Colonic mucosa (tissue), 4 donors: ENCODE measurements at regions not wholly inside any gene's neighbourhood (a gene's known extent, or its start where the extent isn't known, plus 50 kb on each side); places are given as distances from the start of the nearest gene placed in this dataset.

ENCODE experiments used
- DNase-seq: peaks from one replicate; pipeline ENCODE4 v3.0.0-alpha.2; 2020
- H3K27ac ChIP-seq: fragments of 200-600 bp; one replicate; pipeline ENCODE4 v1.8.0; 2021
- H3K27me3 ChIP-seq: fragments of 200-600 bp; one replicate; pipeline ENCODE4 v1.8.0; 2021
- H3K36me3 ChIP-seq: fragments of 200-600 bp; one replicate; pipeline ENCODE4 v1.8.0; 2021
- H3K4me1 ChIP-seq: fragments of 200-600 bp; one replicate; pipeline ENCODE4 v1.8.0; 2021; ENCODE audit warnings: mild to moderate bottlenecking
- H3K4me3 ChIP-seq: fragments of 200-600 bp; one replicate; pipeline ENCODE4 v1.8.0; 2021
- H3K9ac ChIP-seq, 2 donors: one replicate each; pipeline ENCODE4 v1.7.0; 2013; ENCODE audit warnings: control low read depth in 2 of 2, low read depth in 2 of 2, low read length in 2 of 2
- H3K9me3 ChIP-seq: fragments of 200-600 bp; one replicate; pipeline ENCODE4 v1.8.0; 2021
- CTCF ChIP-seq: fragments of 200-600 bp; IDR thresholded peaks from one replicate; pipeline ENCODE4 v1.8.0; 2022; ENCODE audit warnings: antibody characterized with exemption, mild to moderate bottlenecking
- intact Hi-C: fragments of 100-400 bp; cut with DNase I; formaldehyde crosslinking; loops from one replicate; pipeline ENCODE4 v1.14.1; 2022
- donor health status: healthy.
- donor health status: DM: no; HTN: no; CAD: no.
- donor health status: DM: no; HTN: no; CAD: no.

GRCh38 chr3:124513610-124513997 lies 216.6 kb upstream of the UMPS start:
- no peak for TF ChIP-seq CTCF
- H3K9me3 ChIP-seq = no peaks in the 10 kb centered on the region
- H3K27me3 ChIP-seq = no peaks in the 10 kb centered on the region
- intact Hi-C loops = no loop called here
- H3K9ac ChIP-seq = no peak overlapping the region
- H3K36me3 ChIP-seq = no peaks in the 10 kb centered on the region
- no peak for DNase-seq
- H3K4me3 ChIP-seq = no peak overlapping the region
- no peak overlapping the region for H3K27ac ChIP-seq
- no peaks in the 10 kb centered on the region for H3K4me1 ChIP-seq

- DNase-seq = no peak
- no peak overlapping the region for H3K27ac ChIP-seq
- no peaks in the 10 kb centered on the region for H3K27me3 ChIP-seq
- intact Hi-C loops = no loop called here
- no peaks in the 10 kb centered on the region for H3K36me3 ChIP-seq
- H3K9me3 ChIP-seq = no peaks in the 10 kb centered on the region
- no peak overlapping the region for H3K9ac ChIP-seq
- no peak for TF ChIP-seq CTCF
- no peak overlapping the region for H3K4me3 ChIP-seq
- H3K4me1 ChIP-seq = no peaks in the 10 kb centered on the region
Measured at GRCh38 chr3:124514683-124515082, 215.6 kb upstream of the UMPS start.

- Histone ChIP-seq H3K27ac (no peak overlapping the region), H3K36me3 (no peaks in the 10 kb centered on the region)
- intact Hi-C loops = no loop called here
Measured at GRCh38 chr3:124516333-124516732, 213.9 kb upstream of the UMPS start.

GRCh38 chr3:124517306-124517705 lies 212.9 kb upstream of the UMPS start:
- no peak overlapping the region for H3K4me3 ChIP-seq
- no peak overlapping the region for H3K9ac ChIP-seq
- DNase-seq = no peak
- H3K27ac ChIP-seq = no peak overlapping the region
- H3K9me3 ChIP-seq = no peaks in the 10 kb centered on the region
- H3K27me3 ChIP-seq = no peaks in the 10 kb centered on the region
- intact Hi-C loops = no loop called here
- no peak for TF ChIP-seq CTCF
- H3K36me3 ChIP-seq = no peaks in the 10 kb centered on the region
- no peaks in the 10 kb centered on the region for H3K4me1 ChIP-seq

More at GRCh38 chr3:124516333-124516732, 213.9 kb upstream of the UMPS start:
- no peak for TF ChIP-seq CTCF
- DNase-seq = no peak
- H3K9me3 ChIP-seq = no peaks in the 10 kb centered on the region
- H3K4me3 ChIP-seq = no peak overlapping the region
- no peak overlapping the region for H3K9ac ChIP-seq
- no peaks in the 10 kb centered on the region for H3K27me3 ChIP-seq
- no peaks in the 10 kb centered on the region for H3K4me1 ChIP-seq

GRCh38 chr3:124518350-124518749 lies 211.9 kb upstream of the UMPS start:
- Histone ChIP-seq H3K4me3 (no peak overlapping the region), H3K36me3 (no peaks in the 10 kb centered on the region), H3K9ac (no peak overlapping the region), H3K27me3 (no peaks in the 10 kb centered on the region), H3K4me1 (no peaks in the 10 kb centered on the region), H3K9me3 (no peaks in the 10 kb centered on the region), H3K27ac (no peak overlapping the region)
- TF ChIP-seq CTCF = no peak
- no peak for DNase-seq
- intact Hi-C loops = no loop called here
